Right ventricle myocardium superior (tissue), 1 donor: ENCODE measurements at regions not wholly inside any gene's neighbourhood (a gene's known extent, or its start where the extent isn't known, plus 50 kb on each side); places are given as distances from the start of the nearest gene placed in this dataset.
"Not testable (repeated sequence)": the region's sequence is repeated elsewhere in the genome, so short reads cannot be mapped to it uniquely, and the experiment has no call there.

Source experiments
- ATAC-seq: fragments of 200-7000 bp; cut with Tn5 transposase; one replicate; pipeline ENCODE4 v1.9.1; 2020; ENCODE audit warnings: mild to moderate bottlenecking; ENCODE audit not compliant: poor library complexity
- DNase-seq: peaks from one replicate; pipeline ENCODE4 v3.0.0-alpha.2; 2020
- intact Hi-C: fragments of 100-400 bp; cut with DNase I; formaldehyde crosslinking; loops from one replicate; pipeline ENCODE4 v1.11.2; 2022
- donor health status: DM: no; HTN: yes; CAD: no; lungs with severe emphysema.

- DNase-seq, result no peak
- ATAC-seq, result no peak
- intact Hi-C loops, result no loop called here
Measured at GRCh38 chr4:169900241-169900845, 125.9 kb downstream of the MFAP3L start.

DNA sequence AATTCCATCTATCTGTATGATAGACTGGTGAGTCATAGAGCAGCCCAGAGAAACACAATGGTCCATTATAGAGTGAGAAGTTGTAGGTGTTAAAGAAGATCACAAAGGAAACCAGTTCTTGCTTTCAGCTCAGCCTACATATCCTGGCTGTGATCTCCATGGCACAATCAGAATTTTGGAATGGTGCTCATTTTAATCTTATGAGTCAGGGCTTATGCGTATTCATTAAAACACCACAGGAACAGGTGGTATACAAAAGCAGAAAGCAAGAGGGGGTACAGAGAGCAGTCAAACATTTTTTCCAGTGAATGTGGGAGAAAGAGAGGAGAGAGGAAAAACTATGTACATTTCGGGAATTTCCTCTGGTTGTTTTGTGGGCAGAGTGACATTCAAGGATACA, 126.9 kb downstream of the MFAP3L start:
- DNase-seq (no peak), ATAC-seq (no peak)
- intact Hi-C loops, result no loop called here

GRCh38 chr4:169898095-169898494, 128.1 kb downstream of the MFAP3L start:
- intact Hi-C loops, result no loop called here
- no peak for ATAC-seq

GRCh38 chr4:169894767-169895166, 131.4 kb downstream of the MFAP3L start:
- ATAC-seq, DNase-seq, intact Hi-C loops: not testable (repeated sequence)

More at GRCh38 chr4:169898095-169898494, 128.1 kb downstream of the MFAP3L start:
- no peak for DNase-seq

GRCh38 chr4:169885893-169886292, 128.1 kb upstream of the HPF1 start:
- intact Hi-C loops, result no loop called here
- ATAC-seq (no peak), DNase-seq (no peak)

DNA sequence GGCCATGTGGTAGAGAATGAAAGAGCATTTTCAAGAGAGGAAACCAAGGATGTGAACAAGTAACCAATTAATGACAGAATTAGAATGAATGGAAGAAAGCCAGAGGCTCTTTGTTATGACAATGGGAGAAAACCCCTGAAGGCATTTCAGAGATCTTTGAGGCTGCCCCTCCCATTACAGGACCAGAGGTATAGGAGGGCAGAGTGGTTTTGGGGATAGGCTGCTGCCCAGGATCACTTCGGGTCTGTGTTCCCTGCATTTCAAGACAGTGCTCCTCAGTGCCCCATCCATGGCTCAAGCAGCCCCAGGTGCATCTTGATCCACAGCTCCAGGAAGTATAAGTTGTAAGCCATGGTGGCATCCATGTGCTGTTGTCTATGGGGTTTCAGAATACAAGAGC, 124.0 kb upstream of the HPF1 start:
- intact Hi-C loops, result no loop called here
- ATAC-seq, result no peak

GRCh38 chr4:169870507-169870906, 112.8 kb upstream of the HPF1 start:
- DNase-seq, result no peak

More for the DNA sequence above, 124.0 kb upstream of the HPF1 start:
- no peak for DNase-seq

DNA sequence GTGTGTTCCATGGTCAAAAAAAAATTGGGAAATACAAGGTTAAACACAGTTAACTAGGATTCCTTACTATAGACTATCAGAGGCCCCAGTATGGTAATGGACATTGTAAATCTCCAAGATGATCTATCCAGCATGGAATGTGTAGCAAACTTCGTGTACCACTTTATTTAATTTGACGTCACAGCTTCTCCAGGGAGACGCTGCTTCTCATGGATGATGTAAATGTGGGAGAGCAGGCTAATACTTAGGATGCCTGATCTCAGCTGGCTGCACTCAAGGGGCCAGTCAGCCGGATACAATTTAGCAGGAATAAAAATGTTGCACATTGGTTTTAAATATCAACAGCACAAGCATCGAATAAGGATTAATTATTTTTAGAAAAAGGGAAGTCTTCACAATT, 111.7 kb upstream of the HPF1 start:
- ATAC-seq, result no peak
- DNase-seq, result no peak
- intact Hi-C loops, result no loop called here

More at GRCh38 chr4:169870507-169870906, 112.8 kb upstream of the HPF1 start:
- no peak for ATAC-seq
- intact Hi-C loops, result no loop called here

GRCh38 chr4:169861593-169861992, 103.8 kb upstream of the HPF1 start:
- no peak for DNase-seq
- intact Hi-C loops, result no loop called here
- no peak for ATAC-seq

- ATAC-seq (no peak), DNase-seq (no peak)
- intact Hi-C loops, result no loop called here
Measured at GRCh38 chr4:169859366-169860216, 101.8 kb upstream of the HPF1 start.

DNA sequence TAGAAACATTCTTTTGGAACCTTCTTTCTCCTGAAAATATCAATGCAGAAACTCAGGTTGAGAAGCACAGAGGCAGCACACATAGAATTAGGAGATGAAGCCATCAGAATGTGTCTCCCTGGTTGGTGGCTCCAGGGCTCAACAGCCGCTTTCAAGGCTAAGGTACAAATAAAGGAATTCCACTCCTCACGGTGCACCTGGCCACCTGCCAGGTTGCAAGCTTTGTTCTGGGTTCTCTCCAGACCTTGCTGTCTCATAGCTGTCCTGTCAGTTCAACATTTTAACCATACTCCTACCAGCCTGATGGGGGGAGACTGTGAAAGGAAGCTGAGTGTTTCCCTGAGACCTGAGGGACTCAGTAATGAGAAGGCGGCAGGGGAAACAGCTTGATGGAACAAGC, 96.3 kb upstream of the HPF1 start:
- no peak for ATAC-seq
- intact Hi-C loops, result no loop called here

DNA sequence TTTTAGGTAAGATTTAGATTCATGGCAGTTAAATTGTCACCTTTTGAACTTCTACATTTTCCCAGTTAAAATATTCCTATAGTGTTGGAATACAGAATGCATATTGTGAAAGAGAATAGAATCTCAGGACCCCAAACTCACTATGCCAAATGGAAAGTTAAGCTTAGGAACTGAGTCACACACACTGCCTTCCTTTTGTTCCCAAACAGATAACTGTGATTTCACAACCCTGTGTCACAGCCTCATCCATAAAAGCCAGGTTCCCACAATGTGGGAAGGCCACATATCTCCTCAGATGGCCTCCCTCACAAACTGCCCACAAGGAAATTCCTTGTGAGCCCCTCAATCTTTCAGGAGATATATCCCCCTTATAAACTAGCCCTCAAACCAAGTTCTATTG, 94.7 kb upstream of the HPF1 start:
- intact Hi-C loops, result no loop called here
- ATAC-seq, result no peak
- no peak for DNase-seq

More for the DNA sequence above, 96.3 kb upstream of the HPF1 start:
- no peak for DNase-seq

- DNase-seq, result no peak
- intact Hi-C loops, result no loop called here
- ATAC-seq, result no peak
Measured at GRCh38 chr4:169851750-169852149, 94.0 kb upstream of the HPF1 start.

DNA sequence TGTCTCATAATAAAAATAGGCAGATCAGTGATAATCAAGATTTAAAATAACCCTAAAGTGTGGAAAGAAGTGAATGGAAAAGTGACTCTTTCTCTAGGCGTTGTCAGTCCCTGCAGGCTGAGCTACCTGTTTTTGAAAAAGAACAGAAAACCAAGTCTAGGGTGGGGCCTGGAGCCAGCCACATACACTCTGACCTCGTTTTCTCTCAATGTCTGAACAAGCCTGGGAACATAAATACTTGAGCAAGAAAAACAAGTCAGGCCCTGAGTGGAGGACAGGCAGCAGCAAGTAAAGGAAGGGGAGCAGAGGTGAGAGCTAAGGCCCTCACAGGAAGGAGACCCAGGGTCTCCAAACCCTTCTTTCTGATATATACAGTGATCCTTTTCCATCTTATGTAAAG, 91.7 kb upstream of the HPF1 start:
- ATAC-seq (no peak), DNase-seq (no peak)
- intact Hi-C loops, result no loop called here

GRCh38 chr4:169848018-169848417, 90.3 kb upstream of the HPF1 start:
- intact Hi-C loops, result no loop called here
- ATAC-seq (no peak), DNase-seq (no peak)

DNA sequence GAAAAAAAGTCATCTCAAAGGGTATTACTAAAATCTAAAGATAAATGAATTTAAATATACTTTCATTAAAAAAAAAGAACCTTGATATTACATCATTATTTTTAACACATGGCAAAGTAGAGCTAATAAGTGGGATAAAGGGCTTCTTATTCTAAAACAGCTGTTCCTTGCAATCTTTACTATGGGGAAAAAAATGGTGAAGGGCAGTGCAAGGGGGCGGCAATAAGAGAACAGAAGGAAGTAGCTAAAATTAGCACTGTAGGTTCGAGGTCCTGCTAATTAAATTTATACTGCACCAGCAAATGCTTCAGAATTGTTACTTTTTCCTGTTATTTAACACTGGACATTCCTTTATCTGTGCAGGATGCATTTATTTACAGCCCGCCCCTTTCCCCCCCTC, 89.4 kb upstream of the HPF1 start:
- ATAC-seq, result no peak
- DNase-seq, result no peak
- intact Hi-C loops, result no loop called here

GRCh38 chr4:169846396-169846795, 88.7 kb upstream of the HPF1 start:
- intact Hi-C loops, result no loop called here
- DNase-seq (no peak), ATAC-seq (no peak)

- no peak for DNase-seq
- no peak for ATAC-seq
- intact Hi-C loops, result no loop called here
Measured at GRCh38 chr4:169841776-169842175, 84.0 kb upstream of the HPF1 start.

GRCh38 chr4:169840554-169840953, 82.8 kb upstream of the HPF1 start:
- intact Hi-C loops, result no loop called here
- no peak for ATAC-seq

GRCh38 chr4:169828329-169828728, 70.6 kb upstream of the HPF1 start:
- intact Hi-C loops, DNase-seq, ATAC-seq: not testable (repeated sequence)

More at GRCh38 chr4:169840554-169840953, 82.8 kb upstream of the HPF1 start:
- DNase-seq, result no peak
